Endothelial cell of umbilical vein (primary cell): ENCODE measurements at regions not wholly inside any gene's neighbourhood (a gene's known extent, or its start where the extent isn't known, plus 50 kb on each side); places are given as distances from the start of the nearest gene placed in this dataset.

Experiments
- BruUV-seq: library from RNA; stranded (reverse); fragments of 400-500 nt; replicated peaks from 2 replicates; lab custom pipeline; 2021; lab: Mats Ljungman, UMichigan
- CTCF ChIA-PET: fragments of 300-600, 350-600 bp; sonication (Branson Sonifier 250); formaldehyde crosslinking; loops from one replicate; lab custom pipeline; 2021; ENCODE audit warnings: antibody characterized with exemption, inconsistent platforms; lab: Charles Lee
- POLR2A ChIA-PET: fragments of 300-600, 350-600 bp; sonication (Branson Sonifier 250); formaldehyde crosslinking; loops from one replicate; lab custom pipeline; 2021; ENCODE audit warnings: antibody characterized with exemption, inconsistent platforms; lab: Charles Lee
- DNase-seq: peaks from one replicate; pipeline ENCODE4 v3.0.0-alpha.2; 2011; ENCODE audit warnings: low read depth, low spot score
- FAIRE-seq: peaks from 2 replicates; lab custom pipeline; 2011; peaks lifted over from hg19 to GRCh38; lab: Jason Lieb, UNC
- H2AFZ ChIP-seq: 2 replicates; pipeline ENCODE4 v1.6.0; 2012; ENCODE audit warnings: low read depth, low read length, control low read depth, inconsistent platforms
- H3K27ac ChIP-seq: 2 replicates; pipeline ENCODE4 v1.5.1; 2011; ENCODE audit warnings: low read depth, mild to moderate bottlenecking, control low read depth, low read length, moderate library complexity; ENCODE audit not compliant: insufficient read depth
- H3K27me3 ChIP-seq, 2 experiments: 2 replicates each; pipeline versions ENCODE4 v1.6.0 to v1.6.1; 2011; ENCODE audit warnings: low read length in 2 of 2, mixed read lengths in 1 of 2; ENCODE audit not compliant: control insufficient read depth in 2 of 2, insufficient read depth in 2 of 2
- H3K36me3 ChIP-seq, 2 experiments: 2 replicates in 1 of 2; 3 replicates in 1 of 2; pipeline ENCODE4 v1.5.1; 2011; ENCODE audit warnings: low read length in 2 of 2, mild to moderate bottlenecking in 1 of 2, moderate library complexity in 1 of 2; ENCODE audit not compliant: control insufficient read depth in 2 of 2, insufficient read depth in 2 of 2; ENCODE audit errors: extremely low read depth in 1 of 2
- H3K4me1 ChIP-seq: 3 replicates; pipeline ENCODE4 v1.5.1; 2011; ENCODE audit warnings: mild to moderate bottlenecking, low read length; ENCODE audit not compliant: control insufficient read depth, insufficient read depth; ENCODE audit errors: extremely low read depth
- H3K4me2 ChIP-seq: 2 replicates; pipeline ENCODE4 v1.6.1; 2011; ENCODE audit warnings: low read length, control low read depth, mixed read lengths; ENCODE audit not compliant: insufficient read depth
- H3K4me3 ChIP-seq, 3 experiments: fragments of 200-600 bp in 1 of 3; sonication (generic), shearing (Covaris generic) in 1 of 3; replicated peaks in 1 of 3; 2 replicates each; pipeline ENCODE4 v1.5.1; 2011 to 2016; ENCODE audit warnings: control low read depth in 3 of 3, low read length in 3 of 3, mild to moderate bottlenecking in 2 of 3, inconsistent platforms in 1 of 3, low read depth in 1 of 3, moderate library complexity in 1 of 3; ENCODE audit not compliant: insufficient read depth in 1 of 3
- H3K79me2 ChIP-seq: 2 replicates; pipeline ENCODE4 v1.6.0; 2012; ENCODE audit warnings: low read length, inconsistent platforms; ENCODE audit not compliant: control insufficient read depth, insufficient read depth
- H3K9ac ChIP-seq: replicated peaks from 2 replicates; pipeline ENCODE3; 2011; ENCODE audit warnings: low read length, control low read depth; ENCODE audit not compliant: insufficient read depth; ENCODE audit errors: extremely low read depth
- H3K9me1 ChIP-seq: replicated peaks from 3 replicates; pipeline ENCODE4 v1.6.0; 2011; ENCODE audit warnings: mild to moderate bottlenecking, low read length; ENCODE audit not compliant: control insufficient read depth, insufficient read depth; ENCODE audit errors: extremely low read depth
- H3K9me3 ChIP-seq: replicated peaks from 2 replicates; pipeline ENCODE4 v1.5.1; 2012; ENCODE audit warnings: low read length, inconsistent platforms; ENCODE audit not compliant: control insufficient read depth, insufficient read depth
- H4K20me1 ChIP-seq: replicated peaks from 2 replicates; pipeline ENCODE3; 2011; ENCODE audit warnings: mild to moderate bottlenecking, low read length; ENCODE audit not compliant: control insufficient read depth, insufficient read depth; ENCODE audit errors: extremely low read depth
- CTCF ChIP-seq, 2 donors: IDR thresholded peaks; 1 replicate in 1 of 2; 2 replicates in 1 of 2; pipeline ENCODE4 v1.5.1; 2011; ENCODE audit warnings: low read length in 2 of 2, mild to moderate bottlenecking in 2 of 2, moderate library complexity in 2 of 2, control low read depth in 1 of 2, inconsistent platforms in 1 of 2, low read depth in 1 of 2; ENCODE audit not compliant: insufficient read depth in 1 of 2; ENCODE audit errors: extremely low read depth in 1 of 2
- EZH2 ChIP-seq: IDR thresholded peaks from 2 replicates; pipeline ENCODE4 v1.6.1; 2012; ENCODE audit warnings: borderline replicate concordance, low read depth, mild to moderate bottlenecking, moderate library complexity, low read length, inconsistent platforms; ENCODE audit not compliant: severe bottlenecking
- FOS ChIP-seq: IDR thresholded peaks from 2 replicates; pipeline ENCODE4 v1.6.1; 2011; ENCODE audit warnings: mild to moderate bottlenecking, low read length, moderate library complexity, borderline replicate concordance; ENCODE audit not compliant: insufficient read depth
- GATA2 ChIP-seq: IDR thresholded peaks from 2 replicates; pipeline ENCODE4 v1.7.0; 2011; ENCODE audit warnings: low read depth, mild to moderate bottlenecking, moderate library complexity, mixed read lengths, low read length; ENCODE audit not compliant: insufficient read length, insufficient read depth
- JUN ChIP-seq: IDR thresholded peaks from 2 replicates; pipeline ENCODE4 v1.6.1; 2011; ENCODE audit warnings: borderline replicate concordance, low read depth; ENCODE audit not compliant: insufficient read length, insufficient read depth
- MAX ChIP-seq: IDR thresholded peaks from 2 replicates; pipeline ENCODE4 v1.6.1; 2011; ENCODE audit not compliant: insufficient read depth, insufficient read length
- MYC ChIP-seq: IDR thresholded peaks from one replicate; pipeline ENCODE4 v1.6.1; 2011; ENCODE audit warnings: mild to moderate bottlenecking, low read depth, low read length
- POLR2A ChIP-seq: IDR thresholded peaks from 2 replicates; pipeline ENCODE4 v1.6.1; 2012; ENCODE audit warnings: low read depth, mild to moderate bottlenecking, control low read depth, low read length
- POLR2AphosphoS5 ChIP-seq: IDR thresholded peaks from 2 replicates; pipeline ENCODE4 v1.6.1; 2012; ENCODE audit warnings: low read depth, mild to moderate bottlenecking, control low read depth, low read length, moderate library complexity; ENCODE audit not compliant: insufficient read depth
- dilution Hi-C: fragments of 300-500 bp; cut with MboI; formaldehyde crosslinking; loops from one replicate; pipeline ENCODE4 v1.15.0; 2019; ENCODE audit warnings: low sequenced_read_pairs; ENCODE audit not compliant: extremely low pct_ligation_motif_present
- intact Hi-C: fragments of 100-400 bp; cut with micrococcal nuclease; formaldehyde crosslinking; loops from one replicate; pipeline ENCODE4 v1.10.0; 2022

- H3K79me2 ChIP-seq, result no peaks in the 10 kb centered on the region
- H3K9ac ChIP-seq, result no peak overlapping the region
- H3K9me3 ChIP-seq, result no peaks in the 10 kb centered on the region
- no peaks in the 10 kb centered on the region for H3K9me1 ChIP-seq
- TF ChIP-seq EZH2 (no peak), JUN (no peak), MAX (no peak), FOS (no peak), POLR2AphosphoS5 (no peak), POLR2A (no peak), GATA2 (no peak), MYC (no peak), CTCF (IDR thresholded peaks at IDR 0.05; ENCODE audit: extremely low read depth in 1 of 2, insufficient read depth in 1 of 2, low read depth in 1 of 2, low read length in 2 of 2) (no peak)
- no peaks in the 10 kb centered on the region for H3K4me1 ChIP-seq
- no peaks in the 10 kb centered on the region for H3K27me3 ChIP-seq
- dilution Hi-C loops, result no loop called here
- no peak overlapping the region for H3K27ac ChIP-seq
- intact Hi-C loops, result no loop called here
- no peak overlapping the region for H3K4me3 ChIP-seq
- FAIRE-seq (no peak), DNase-seq (no peak)
- no peak overlapping the region for H3K4me2 ChIP-seq
- POLR2A ChIA-PET, result no interaction called here
- no TSS peak for BruUV-seq
- H3K36me3 ChIP-seq, result no peaks in the 10 kb centered on the region
- H2AFZ ChIP-seq, result no peak overlapping the region
- no peaks in the 10 kb centered on the region for H4K20me1 ChIP-seq
- CTCF ChIA-PET, result no interaction called here
Measured at GRCh38 chr3:106277731-106278130, 408.9 kb upstream of the CBLB start.
